ENCODE measurements at regions not wholly inside any gene's neighbourhood (a gene's known extent, or its start where the extent isn't known, plus 50 kb on each side); places are given as distances from the start of the nearest gene placed in this dataset.

GRCh38 chr4:4720646-4721045, 138.8 kb upstream of the MSX1 start:
- 73 to 91% (median 88%) methylated on average over 6 of the region's 6 CpGs for WGBS, 5 donors
- intact Hi-C loops (cut with DNase I; ENCODE audit: low total_unique reads) = no loop called here
- TF ChIP-seq POLR2AphosphoS5 (IDR thresholded peaks at IDR 0.05) = no peak
- TF ChIP-seq CTCF (IDR thresholded peaks at IDR 0.05) = no peak
- no peak for TF ChIP-seq EP300 (IDR thresholded peaks at IDR 0.05)

GRCh38 chr4:4719436-4719835, 140.0 kb upstream of the MSX1 start:
- no peak overlapping the region for H3K4me3 ChIP-seq
- H3K9me3 ChIP-seq = peaks cover 0 to 12% (median 4%) of the 10 kb centered on the region in 4 donors
- TF ChIP-seq EP300 (IDR thresholded peaks at IDR 0.05) = no peak
- no peak for TF ChIP-seq CTCF (IDR thresholded peaks at IDR 0.05)
- TF ChIP-seq POLR2AphosphoS5 (IDR thresholded peaks at IDR 0.05) = no peak
- no peak for TF ChIP-seq POLR2A (IDR thresholded peaks at IDR 0.05)
- intact Hi-C loops (cut with DNase I; ENCODE audit: low total_unique reads) = no loop called here
- no peak for DNase-seq
- H3K27me3 ChIP-seq = no peaks in the 10 kb centered on the region
- WGBS, 5 donors = 56 to 68% (median 63%) methylated on average over 4 of the region's 4 CpGs
- no peak overlapping the region for H3K27ac ChIP-seq
- no peaks in the 10 kb centered on the region for H3K4me1 ChIP-seq
- H3K36me3 ChIP-seq = no peaks in the 10 kb centered on the region

More at GRCh38 chr4:4720646-4721045, 138.8 kb upstream of the MSX1 start:
- no peaks in the 10 kb centered on the region for H3K27me3 ChIP-seq
- H3K27ac ChIP-seq = no peak overlapping the region
- no peak overlapping the region for H3K4me3 ChIP-seq
- no peaks in the 10 kb centered on the region for H3K4me1 ChIP-seq
- H3K9me3 ChIP-seq = peaks cover 2 to 24% (median 14%) of the 10 kb centered on the region in 4 donors
- DNase-seq = no peak
- H3K36me3 ChIP-seq = no peaks in the 10 kb centered on the region

- H3K36me3 ChIP-seq = no peaks in the 10 kb centered on the region
- H3K27me3 ChIP-seq = no peaks in the 10 kb centered on the region
- TF ChIP-seq POLR2AphosphoS5 (IDR thresholded peaks at IDR 0.05) = no peak
- TF ChIP-seq EP300 (IDR thresholded peaks at IDR 0.05) = no peak
- TF ChIP-seq POLR2A (IDR thresholded peaks at IDR 0.05) = no peak
- no peak for TF ChIP-seq CTCF (IDR thresholded peaks at IDR 0.05)
- no peak for DNase-seq
- H3K9me3 ChIP-seq = no peaks in the 10 kb centered on the region
- H3K4me1 ChIP-seq = no peaks in the 10 kb centered on the region
- 72 to 83% (median 78%) methylated on average over 6 of the region's 6 CpGs for WGBS, 5 donors
- no peak overlapping the region for H3K4me3 ChIP-seq
- intact Hi-C loops (cut with DNase I; ENCODE audit: low total_unique reads) = no loop called here
- H3K27ac ChIP-seq = no peak overlapping the region
Observed at GRCh38 chr4:4717692-4718091, 141.8 kb upstream of the MSX1 start.

- Histone ChIP-seq H3K36me3 (no peaks in the 10 kb centered on the region), H3K4me3 (no peak overlapping the region), H3K27me3 (no peaks in the 10 kb centered on the region), H3K9me3 (peaks cover 0 to under 1% (median 0%) of the 10 kb centered on the region in 4 donors), H3K27ac (no peak overlapping the region), H3K4me1 (no peaks in the 10 kb centered on the region)
- DNase-seq = no peak
- WGBS, 5 donors = 96 to 100% (median 100%) methylated on average over 2 of the region's 2 CpGs
- TF ChIP-seq POLR2AphosphoS5 (IDR thresholded peaks at IDR 0.05) (no peak), POLR2A (IDR thresholded peaks at IDR 0.05) (no peak)
- intact Hi-C loops (cut with DNase I; ENCODE audit: low total_unique reads) = no loop called here
Observed at GRCh38 chr4:4714331-4714730, 145.1 kb upstream of the MSX1 start.

GRCh38 chr4:4712800-4713528, 146.5 kb upstream of the MSX1 start:
- Histone ChIP-seq H3K36me3 (no peaks in the 10 kb centered on the region), H3K27ac (no peak overlapping the region), H3K4me3 (no peak overlapping the region), H3K9me3 (peaks cover 0 to 7% (median 2%) of the 10 kb centered on the region in 4 donors), H3K27me3 (no peaks in the 10 kb centered on the region), H3K4me1 (no peaks in the 10 kb centered on the region)
- TF ChIP-seq CTCF (IDR thresholded peaks at IDR 0.05) (no peak), POLR2AphosphoS5 (IDR thresholded peaks at IDR 0.05) (no peak), EP300 (IDR thresholded peaks at IDR 0.05) (no peak), POLR2A (IDR thresholded peaks at IDR 0.05) (no peak)
- no peak for DNase-seq
- WGBS, 5 donors = 91 to 97% (median 92%) methylated on average over 3 of the region's 3 CpGs
- intact Hi-C loops (cut with DNase I; ENCODE audit: low total_unique reads) = no loop called here

Data from stomach (tissue), 8 donors.